Endodermal cell (in vitro differentiated cells): ENCODE measurements at regions not wholly inside any gene's neighbourhood (a gene's known extent, or its start where the extent isn't known, plus 50 kb on each side); places are given as distances from the start of the nearest gene placed in this dataset.
A peak's percentile ranks its signal among the peaks of the same experiment; 100 is the strongest.
"Not testable (repeated sequence)": the region's sequence is repeated elsewhere in the genome, so short reads cannot be mapped to it uniquely, and the experiment has no call there.

Experiments
- DNase-seq: peaks from one replicate; pipeline ENCODE4 v3.0.0-alpha.2; 2017
- H3K27ac ChIP-seq: 2 replicates; pipeline ENCODE4 v1.5.1; 2013; ENCODE audit warnings: mild to moderate bottlenecking, low read depth, low read length, moderate library complexity
- H3K27me3 ChIP-seq: 2 replicates; pipeline ENCODE4 v1.6.1; 2013; ENCODE audit warnings: mild to moderate bottlenecking, low read length, moderate library complexity; ENCODE audit not compliant: insufficient read depth, control insufficient read depth, poor library complexity, severe bottlenecking
- H3K36me3 ChIP-seq: 2 replicates; pipeline ENCODE4 v1.7.0; 2013; ENCODE audit warnings: mild to moderate bottlenecking, low read length, moderate library complexity; ENCODE audit not compliant: control insufficient read depth, insufficient read depth
- H3K4me1 ChIP-seq: one replicate; pipeline ENCODE4 v1.7.0; 2013; ENCODE audit warnings: low read length; ENCODE audit not compliant: control insufficient read depth, insufficient read depth
- H3K4me3 ChIP-seq: 2 replicates; pipeline ENCODE4 v1.5.1; 2013; ENCODE audit warnings: mild to moderate bottlenecking, low read length, moderate library complexity
- H3K9ac ChIP-seq: 2 replicates; pipeline ENCODE4 v1.6.1; 2013; ENCODE audit warnings: mild to moderate bottlenecking, low read length, moderate library complexity; ENCODE audit not compliant: poor library complexity, severe bottlenecking; ENCODE audit errors: extremely low read depth
- H3K9me3 ChIP-seq: 2 replicates; pipeline ENCODE4 v1.6.1; 2013; ENCODE audit warnings: mild to moderate bottlenecking, low read length, moderate library complexity; ENCODE audit not compliant: control insufficient read depth
- H3K27ac Mint-ChIP-seq: 2 replicates; pipeline ENCODE4 v1.8.0; 2020; ENCODE audit warnings: mixed read lengths
- H3K27me3 Mint-ChIP-seq: 2 replicates; pipeline ENCODE4 v1.8.0; 2021; ENCODE audit warnings: mild to moderate bottlenecking, mixed read lengths; ENCODE audit not compliant: insufficient read depth
- H3K36me3 Mint-ChIP-seq: 2 replicates; pipeline ENCODE4 v1.8.0; 2020; ENCODE audit warnings: low read depth, mixed read lengths
- H3K4me1 Mint-ChIP-seq: 2 replicates; pipeline ENCODE4 v1.8.0; 2020; ENCODE audit warnings: mixed read lengths
- H3K4me3 Mint-ChIP-seq: 2 replicates; pipeline ENCODE4 v1.8.0; 2020; ENCODE audit warnings: mild to moderate bottlenecking, moderate library complexity, mixed read lengths
- H3K9me3 Mint-ChIP-seq: 2 replicates; pipeline ENCODE4 v1.8.0; 2020; ENCODE audit warnings: mild to moderate bottlenecking, mixed read lengths
- CTCF ChIP-seq: fragments of 200-600 bp; sonication (generic); conservative IDR thresholded peaks from 2 replicates; pipeline ENCODE4 v1.5.0; 2021; ENCODE audit warnings: antibody characterized with exemption, mild to moderate bottlenecking
- WGBS, 2 experiments: methylation state at CpG; one replicate each; pipeline versions ENCODE4 v1.1.5 to v1.1.7; 2013; ENCODE audit warnings: missing lambda C conversion rate in 2 of 2, mixed read lengths in 1 of 2; ENCODE audit not compliant: insufficient coverage in 1 of 2, insufficient read length in 1 of 2; 5-methylcytosine and 5-hydroxymethylcytosine counted together

GRCh38 chr4:68720723-68721122 lies 50.3 kb upstream of the UGT2B15 start:
- H3K9ac ChIP-seq, H3K4me1 Mint-ChIP-seq, H3K27me3 Mint-ChIP-seq, H3K36me3 Mint-ChIP-seq, H3K36me3 ChIP-seq, H3K27me3 ChIP-seq, H3K27ac Mint-ChIP-seq, H3K27ac ChIP-seq, DNase-seq, H3K4me1 ChIP-seq, H3K4me3 Mint-ChIP-seq: not testable (repeated sequence)
- peaks cover 17% of the 10 kb centered on the region for H3K9me3 Mint-ChIP-seq
- WGBS, 2 experiments = 94 to 96% methylated on average over 6 of the region's 6 CpGs
- peaks cover 16% of the 10 kb centered on the region for H3K9me3 ChIP-seq
- peak overlapping the region; percentile 53 for H3K4me3 ChIP-seq

- no peak overlapping the region for H3K4me3 ChIP-seq
- H3K36me3 Mint-ChIP-seq = peaks cover 2% of the 10 kb centered on the region
- no peak overlapping the region for H3K27ac ChIP-seq
- no peak for DNase-seq
- H3K4me3 Mint-ChIP-seq = no peak overlapping the region
- no peak overlapping the region for H3K9ac ChIP-seq
- 93 to 100% methylated on average over 1 to 7 of the region's 7 CpGs for WGBS, 2 experiments
- peaks cover 17% of the 10 kb centered on the region for H3K9me3 Mint-ChIP-seq
- no peaks in the 10 kb centered on the region for H3K36me3 ChIP-seq
- no peaks in the 10 kb centered on the region for H3K27me3 ChIP-seq
- no peak for TF ChIP-seq CTCF
- H3K4me1 Mint-ChIP-seq = peaks cover 2% of the 10 kb centered on the region
- H3K4me1 ChIP-seq = no peaks in the 10 kb centered on the region
- no peak overlapping the region for H3K27ac Mint-ChIP-seq
- H3K9me3 ChIP-seq = peaks cover 19% of the 10 kb centered on the region
- peaks cover 3% of the 10 kb centered on the region for H3K27me3 Mint-ChIP-seq
These were observed 54.0 kb upstream of the UGT2B15 start for GRCh38 chr4:68724426-68724825.

- WGBS, 2 experiments = 92 to 94% methylated on average over 3 to 12 of the region's 12 CpGs
- no peak overlapping the region for H3K27ac Mint-ChIP-seq
- peaks cover 3% of the 10 kb centered on the region for H3K27me3 Mint-ChIP-seq
These were observed 54.5 kb upstream of the UGT2B15 start for GRCh38 chr4:68724922-68725321.

More at GRCh38 chr4:68724922-68725321, 54.5 kb upstream of the UGT2B15 start:
- Histone ChIP-seq H3K36me3 (no peaks in the 10 kb centered on the region), H3K27me3 (no peaks in the 10 kb centered on the region), H3K4me3 (no peak overlapping the region), H3K4me1 (no peaks in the 10 kb centered on the region), H3K9ac (no peak overlapping the region), H3K27ac (no peak overlapping the region), H3K9me3 (peaks cover 19% of the 10 kb centered on the region)
- Mint-ChIP-seq H3K9me3 (peaks cover 21% of the 10 kb centered on the region), H3K4me3 (no peak overlapping the region), H3K36me3 (peaks cover 2% of the 10 kb centered on the region), H3K4me1 (no peaks in the 10 kb centered on the region)
- TF ChIP-seq CTCF = no peak
- no peak for DNase-seq
